Fibroblast of the aortic adventitia (primary cell): ENCODE measurements at regions not wholly inside any gene's neighbourhood (a gene's known extent, or its start where the extent isn't known, plus 50 kb on each side); places are given as distances from the start of the nearest gene placed in this dataset.

ENCODE experiments used
- DNase-seq: peaks from one replicate; pipeline ENCODE4 v3.0.0-alpha.2; 2010; ENCODE audit warnings: low read depth
- H3K4me3 ChIP-seq: 2 replicates; pipeline ENCODE4 v1.5.1; 2011; ENCODE audit warnings: low read depth, mild to moderate bottlenecking, control low read depth, low read length, moderate library complexity
- TF ChIP-seq, protein P1 (sequence below): IDR thresholded peaks from 2 replicates; pipeline ENCODE4 v1.5.1; 2011; ENCODE audit warnings: mild to moderate bottlenecking, low read length, control low read depth, inconsistent platforms; ENCODE audit not compliant: insufficient read depth

DNA sequence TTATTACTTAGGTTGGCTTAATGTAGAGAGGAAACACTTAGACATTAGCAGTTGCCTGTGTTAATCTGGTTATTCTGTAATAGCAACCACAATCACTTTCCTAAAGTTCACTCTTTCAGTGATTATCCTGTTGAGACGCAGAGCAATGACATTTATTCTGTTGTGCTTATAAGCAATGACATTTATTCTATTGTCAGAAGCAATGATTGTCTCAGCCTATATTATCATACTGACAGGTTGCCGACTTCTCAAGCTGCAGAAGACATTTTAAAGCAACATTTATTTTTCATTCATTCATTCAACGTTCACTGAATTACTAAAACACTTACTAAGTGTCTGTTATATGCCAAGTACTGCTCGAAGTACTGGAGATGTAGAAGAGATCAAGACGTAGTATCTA, 193.5 kb upstream of the SLITRK3 start:
- TF ChIP-seq, protein P1, sequence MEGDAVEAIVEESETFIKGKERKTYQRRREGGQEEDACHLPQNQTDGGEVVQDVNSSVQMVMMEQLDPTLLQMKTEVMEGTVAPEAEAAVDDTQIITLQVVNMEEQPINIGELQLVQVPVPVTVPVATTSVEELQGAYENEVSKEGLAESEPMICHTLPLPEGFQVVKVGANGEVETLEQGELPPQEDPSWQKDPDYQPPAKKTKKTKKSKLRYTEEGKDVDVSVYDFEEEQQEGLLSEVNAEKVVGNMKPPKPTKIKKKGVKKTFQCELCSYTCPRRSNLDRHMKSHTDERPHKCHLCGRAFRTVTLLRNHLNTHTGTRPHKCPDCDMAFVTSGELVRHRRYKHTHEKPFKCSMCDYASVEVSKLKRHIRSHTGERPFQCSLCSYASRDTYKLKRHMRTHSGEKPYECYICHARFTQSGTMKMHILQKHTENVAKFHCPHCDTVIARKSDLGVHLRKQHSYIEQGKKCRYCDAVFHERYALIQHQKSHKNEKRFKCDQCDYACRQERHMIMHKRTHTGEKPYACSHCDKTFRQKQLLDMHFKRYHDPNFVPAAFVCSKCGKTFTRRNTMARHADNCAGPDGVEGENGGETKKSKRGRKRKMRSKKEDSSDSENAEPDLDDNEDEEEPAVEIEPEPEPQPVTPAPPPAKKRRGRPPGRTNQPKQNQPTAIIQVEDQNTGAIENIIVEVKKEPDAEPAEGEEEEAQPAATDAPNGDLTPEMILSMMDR = no peak
- no peak overlapping the region for H3K4me3 ChIP-seq
- no peak for DNase-seq

DNA sequence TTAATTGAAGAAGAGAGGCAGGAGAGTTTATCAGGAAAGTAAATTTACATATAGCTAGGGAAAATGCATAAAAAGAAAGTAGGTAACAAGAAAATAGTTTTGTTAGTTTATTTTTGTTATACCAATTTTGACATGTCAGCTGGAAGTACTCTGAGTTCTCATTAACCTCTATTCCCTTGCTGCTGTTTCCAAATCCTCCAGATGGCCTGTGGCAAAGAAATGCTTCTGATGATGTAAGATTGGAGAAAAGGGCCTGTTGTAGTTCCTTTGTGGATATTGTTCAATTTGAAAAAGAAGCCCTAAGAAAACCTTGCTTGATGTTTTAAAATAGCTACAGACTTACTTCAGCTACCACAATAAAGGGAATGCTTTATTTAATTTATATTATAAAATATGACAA, 192.9 kb upstream of the SLITRK3 start:
- DNase-seq = peak; percentile 34
- TF ChIP-seq, protein P1 = no peak

DNA sequence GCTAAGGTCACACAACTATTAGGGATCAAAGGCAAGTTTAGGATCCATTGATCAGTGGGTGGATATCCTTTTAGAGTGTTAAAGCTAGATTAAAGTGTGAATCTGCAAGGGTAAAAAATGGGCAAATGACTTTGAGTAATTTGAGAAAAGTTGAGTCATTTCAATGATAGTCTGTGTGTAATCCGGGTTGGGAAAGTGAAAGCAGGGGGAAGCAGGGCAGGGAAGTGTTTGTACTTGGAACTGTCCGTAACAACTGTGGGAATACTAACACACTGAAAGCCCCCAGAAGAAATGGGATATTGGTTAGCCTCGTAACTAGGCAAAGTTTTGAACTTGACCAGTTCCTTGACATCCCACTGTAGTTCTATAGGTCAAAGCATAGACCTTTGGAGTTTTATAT, 187.2 kb upstream of the SLITRK3 start:
- DNase-seq = no peak
- TF ChIP-seq, protein P1 = no peak
- H3K4me3 ChIP-seq = no peak overlapping the region

More for the DNA sequence above, 192.9 kb upstream of the SLITRK3 start:
- no peak overlapping the region for H3K4me3 ChIP-seq

DNA sequence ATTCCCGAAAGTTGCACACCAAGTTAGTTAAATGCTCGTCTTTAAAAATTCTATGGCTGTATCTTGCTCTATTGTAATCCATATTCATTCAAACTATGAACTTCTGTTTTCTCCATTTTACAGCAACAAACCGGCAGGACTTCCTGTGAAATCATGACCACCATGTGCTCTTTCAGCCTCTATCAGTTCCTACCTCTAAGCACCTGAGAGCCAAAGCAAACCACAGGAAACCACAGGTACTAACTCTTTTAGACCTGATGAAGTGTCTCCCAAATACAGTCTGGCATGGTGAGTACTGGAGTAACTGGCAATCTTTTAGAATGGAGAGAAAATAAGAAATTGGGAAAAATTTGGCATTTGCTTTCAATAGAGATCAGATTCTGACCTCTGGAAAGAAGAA, 186.5 kb upstream of the SLITRK3 start:
- TF ChIP-seq, protein P1 = no peak
- DNase-seq = no peak
- H3K4me3 ChIP-seq = no peak overlapping the region

DNA sequence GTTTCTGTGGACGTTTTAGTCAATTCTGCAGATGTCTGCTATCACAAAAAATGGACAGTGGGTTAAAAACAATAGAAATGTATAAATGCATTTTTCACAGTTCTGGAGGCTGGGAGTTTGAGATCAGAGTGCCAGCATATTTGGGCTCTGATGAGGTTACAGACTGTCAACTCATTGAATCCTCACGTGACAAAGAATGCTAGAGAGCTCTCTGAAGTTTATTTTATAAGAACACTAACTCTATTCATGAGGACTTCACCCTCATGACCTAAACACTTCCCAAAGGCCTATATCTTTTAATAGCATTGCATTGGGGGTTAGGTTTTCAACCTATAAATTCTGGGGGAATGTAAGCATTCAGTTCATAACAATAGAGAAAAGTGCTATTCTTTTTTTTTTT, 182.6 kb upstream of the SLITRK3 start:
- DNase-seq = no peak
- TF ChIP-seq, protein P1 = no peak
- H3K4me3 ChIP-seq = no peak overlapping the region

DNA sequence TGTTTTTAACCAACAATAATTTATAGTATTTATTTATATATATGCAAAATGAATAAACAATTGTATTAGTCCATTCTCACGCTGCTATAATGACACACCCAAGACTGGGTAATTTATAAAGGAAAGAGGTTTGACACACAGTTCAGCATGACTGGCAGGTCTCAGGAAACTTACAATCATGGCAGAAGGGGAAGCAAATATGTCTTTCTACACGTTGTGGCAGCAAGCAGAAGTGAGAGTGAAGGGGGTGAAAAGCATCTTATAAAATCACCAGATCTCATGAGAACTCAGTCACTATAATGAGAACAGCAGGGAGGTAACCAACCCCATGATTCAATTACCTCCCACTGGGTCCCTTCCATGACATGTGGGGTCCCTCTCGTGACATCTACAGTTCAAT, 162.8 kb upstream of the SLITRK3 start:
- no peak overlapping the region for H3K4me3 ChIP-seq
- no peak for DNase-seq
- TF ChIP-seq, protein P1 = no peak

DNA sequence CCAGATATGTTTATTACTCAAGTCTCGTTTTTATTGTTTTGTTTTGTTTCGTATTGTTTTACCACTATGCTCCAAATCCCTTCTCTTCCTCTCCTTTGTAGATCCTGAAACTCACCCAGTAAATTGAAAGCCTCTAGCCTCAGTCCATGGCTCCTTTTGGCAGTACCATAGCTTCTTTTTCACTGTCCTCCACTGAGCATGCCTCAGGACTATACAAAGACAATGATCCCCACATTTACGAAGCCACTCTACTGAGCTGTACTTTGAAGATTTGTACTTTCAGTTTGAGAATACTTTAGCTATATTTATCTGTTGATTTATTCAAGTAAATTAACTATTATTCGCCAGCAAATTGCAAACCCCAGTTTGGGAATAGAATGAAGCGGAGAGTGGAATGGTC, 159.1 kb upstream of the SLITRK3 start:
- DNase-seq = no peak
- H3K4me3 ChIP-seq = no peak overlapping the region
- TF ChIP-seq, protein P1 = no peak
